ENCODE measurements at regions not wholly inside any gene's neighbourhood (a gene's known extent, or its start where the extent isn't known, plus 50 kb on each side); places are given as distances from the start of the nearest gene placed in this dataset.

DNA sequence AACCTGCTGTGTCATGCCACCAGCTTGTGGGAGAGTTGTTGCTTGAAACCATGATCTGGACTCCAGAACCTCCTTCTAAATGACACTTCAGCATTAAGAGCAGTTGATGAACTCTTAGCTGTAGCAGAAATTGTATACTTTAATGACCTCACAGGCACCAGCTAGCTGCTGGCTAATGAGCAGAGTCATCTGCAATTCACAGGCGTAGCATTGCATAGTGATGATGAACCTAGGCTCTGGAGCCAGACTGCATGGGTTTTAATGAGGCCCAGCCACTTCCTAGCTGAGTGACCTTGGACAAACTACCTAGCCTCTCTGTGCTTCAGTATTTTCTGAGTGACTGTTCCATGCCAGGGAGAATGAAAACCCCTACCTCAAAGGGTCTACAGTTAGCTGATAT lies 407.1 kb downstream of the LMO4 start:
- no peak overlapping the region for H3K4me3 ChIP-seq (ENCODE audit: low read length)
- H3K27me3 ChIP-seq (ENCODE audit: insufficient read depth, low read length), result no peaks in the 10 kb centered on the region
- H3K9me3 ChIP-seq (ENCODE audit: low read depth, low read length), result no peaks in the 10 kb centered on the region
- H3K4me1 ChIP-seq (ENCODE audit: insufficient read depth, low read length), result no peaks in the 10 kb centered on the region

GRCh38 chr1:87739141-87739540 lies 410.5 kb downstream of the LMO4 start:
- H3K4me1 ChIP-seq (ENCODE audit: insufficient read depth, low read length), result no peaks in the 10 kb centered on the region
- no peak overlapping the region for H3K4me3 ChIP-seq (ENCODE audit: low read length)
- H3K9me3 ChIP-seq (ENCODE audit: low read depth, low read length), result no peaks in the 10 kb centered on the region

DNA sequence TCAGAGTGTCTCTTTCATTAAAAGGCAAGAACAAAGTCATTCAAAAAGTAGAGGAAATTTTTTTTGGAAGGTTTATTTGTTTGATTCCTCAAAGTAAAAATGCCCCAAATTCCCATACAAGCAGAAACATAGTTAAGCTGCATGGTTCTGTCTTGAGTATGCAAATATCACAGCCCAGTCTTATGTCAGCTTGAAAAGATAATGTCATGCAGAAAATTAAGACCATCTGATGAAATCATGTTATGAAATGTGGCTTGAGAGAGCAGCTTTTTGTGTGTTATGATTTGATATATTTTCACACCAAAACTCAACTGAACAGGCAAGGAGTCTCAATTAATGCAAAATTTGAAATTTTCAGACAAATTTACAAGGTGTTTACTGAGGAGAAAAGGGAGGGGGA lies 411.0 kb downstream of the LMO4 start:
- no peaks in the 10 kb centered on the region for H3K27me3 ChIP-seq (ENCODE audit: insufficient read depth, low read length)
- H3K4me3 ChIP-seq (ENCODE audit: low read length), result no peak overlapping the region
- H3K9me3 ChIP-seq (ENCODE audit: low read depth, low read length), result no peaks in the 10 kb centered on the region
- H3K4me1 ChIP-seq (ENCODE audit: insufficient read depth, low read length), result no peaks in the 10 kb centered on the region

More at GRCh38 chr1:87739141-87739540, 410.5 kb downstream of the LMO4 start:
- H3K27me3 ChIP-seq (ENCODE audit: insufficient read depth, low read length), result no peaks in the 10 kb centered on the region

- Histone ChIP-seq H3K9me3 (ENCODE audit: low read depth, low read length) (no peaks in the 10 kb centered on the region), H3K27me3 (ENCODE audit: insufficient read depth, low read length) (no peaks in the 10 kb centered on the region), H3K4me3 (ENCODE audit: low read length) (no peak overlapping the region), H3K4me1 (ENCODE audit: insufficient read depth, low read length) (no peaks in the 10 kb centered on the region)
These were observed 414.6 kb downstream of the LMO4 start for GRCh38 chr1:87743256-87743655.

DNA sequence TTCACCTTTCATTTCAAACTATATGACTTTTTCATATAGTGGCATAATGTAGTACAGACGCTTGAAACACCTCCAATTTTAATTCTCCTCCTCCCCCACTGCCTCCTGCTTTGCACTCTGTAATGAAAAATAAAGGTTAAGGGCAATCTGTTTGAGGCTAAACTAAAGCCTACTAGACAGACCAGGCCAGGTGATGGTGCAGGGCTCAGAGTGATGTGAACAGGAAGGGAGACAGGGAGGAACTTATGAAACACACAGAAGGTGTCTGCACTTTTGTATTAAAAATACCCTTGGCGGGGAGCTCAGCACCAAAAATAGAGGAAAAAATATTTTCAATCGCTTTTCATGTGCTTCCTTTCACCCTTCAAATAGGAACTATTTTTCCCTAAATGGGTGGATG lies 415.4 kb downstream of the LMO4 start:
- no peaks in the 10 kb centered on the region for H3K9me3 ChIP-seq (ENCODE audit: low read depth, low read length)
- no peak overlapping the region for H3K4me3 ChIP-seq (ENCODE audit: low read length)
- no peaks in the 10 kb centered on the region for H3K27me3 ChIP-seq (ENCODE audit: insufficient read depth, low read length)
- no peaks in the 10 kb centered on the region for H3K4me1 ChIP-seq (ENCODE audit: insufficient read depth, low read length)

GRCh38 chr1:87744763-87745162 lies 416.1 kb downstream of the LMO4 start:
- no peaks in the 10 kb centered on the region for H3K27me3 ChIP-seq (ENCODE audit: insufficient read depth, low read length)
- H3K4me3 ChIP-seq (ENCODE audit: low read length), result no peak overlapping the region
- no peaks in the 10 kb centered on the region for H3K9me3 ChIP-seq (ENCODE audit: low read depth, low read length)
- no peaks in the 10 kb centered on the region for H3K4me1 ChIP-seq (ENCODE audit: insufficient read depth, low read length)

DNA sequence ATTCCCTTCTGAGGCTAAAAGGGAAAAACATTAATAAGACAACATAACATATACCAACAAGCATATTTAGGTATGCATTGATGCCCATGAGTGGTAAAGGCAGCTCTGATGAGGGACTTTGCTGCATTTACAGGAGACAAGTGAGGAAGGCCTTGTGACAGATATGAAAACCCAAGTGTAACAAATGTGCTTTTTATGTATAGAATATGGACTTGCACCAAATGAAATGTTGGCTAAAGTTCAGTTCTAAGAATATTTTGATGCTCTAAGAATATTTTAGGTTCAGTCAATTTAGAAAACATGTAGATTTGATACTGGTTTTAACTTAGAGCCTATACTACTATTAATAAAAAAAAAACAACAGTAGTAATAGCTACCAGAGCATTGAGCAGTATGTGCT lies 424.7 kb downstream of the LMO4 start:
- Histone ChIP-seq H3K4me1 (ENCODE audit: insufficient read depth, low read length) (no peaks in the 10 kb centered on the region), H3K4me3 (ENCODE audit: low read length) (no peak overlapping the region), H3K9me3 (ENCODE audit: low read depth, low read length) (no peaks in the 10 kb centered on the region), H3K27me3 (ENCODE audit: insufficient read depth, low read length) (no peaks in the 10 kb centered on the region)

DNA sequence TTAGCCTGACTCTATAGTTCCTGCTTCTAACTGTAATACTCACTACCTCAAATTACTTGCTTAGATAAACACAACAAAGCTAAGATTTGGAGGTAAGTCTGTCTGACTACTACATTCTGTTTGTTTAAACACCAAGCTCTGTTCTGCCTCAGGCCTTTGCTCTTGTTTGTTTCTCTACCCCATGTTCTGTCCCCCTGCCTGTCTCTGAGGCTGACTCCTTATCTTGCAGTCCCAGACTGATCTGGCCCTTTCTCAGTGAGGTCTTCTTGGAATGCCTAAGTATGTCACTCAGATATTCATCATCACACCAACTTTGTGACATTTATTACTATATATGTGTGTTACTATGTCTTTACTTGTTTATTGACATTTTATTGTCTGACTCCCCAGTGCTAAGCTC lies 425.5 kb downstream of the LMO4 start:
- Histone ChIP-seq H3K9me3 (ENCODE audit: low read depth, low read length) (no peaks in the 10 kb centered on the region), H3K4me1 (ENCODE audit: insufficient read depth, low read length) (no peaks in the 10 kb centered on the region), H3K4me3 (ENCODE audit: low read length) (no peak overlapping the region), H3K27me3 (ENCODE audit: insufficient read depth, low read length) (no peaks in the 10 kb centered on the region)

- Histone ChIP-seq H3K4me1 (ENCODE audit: insufficient read depth, low read length) (no peaks in the 10 kb centered on the region), H3K27me3 (ENCODE audit: insufficient read depth, low read length) (no peaks in the 10 kb centered on the region), H3K9me3 (ENCODE audit: low read depth, low read length) (no peaks in the 10 kb centered on the region), H3K4me3 (ENCODE audit: low read length) (no peak overlapping the region)
These were observed 429.0 kb downstream of the LMO4 start for GRCh38 chr1:87757676-87758075.

DNA sequence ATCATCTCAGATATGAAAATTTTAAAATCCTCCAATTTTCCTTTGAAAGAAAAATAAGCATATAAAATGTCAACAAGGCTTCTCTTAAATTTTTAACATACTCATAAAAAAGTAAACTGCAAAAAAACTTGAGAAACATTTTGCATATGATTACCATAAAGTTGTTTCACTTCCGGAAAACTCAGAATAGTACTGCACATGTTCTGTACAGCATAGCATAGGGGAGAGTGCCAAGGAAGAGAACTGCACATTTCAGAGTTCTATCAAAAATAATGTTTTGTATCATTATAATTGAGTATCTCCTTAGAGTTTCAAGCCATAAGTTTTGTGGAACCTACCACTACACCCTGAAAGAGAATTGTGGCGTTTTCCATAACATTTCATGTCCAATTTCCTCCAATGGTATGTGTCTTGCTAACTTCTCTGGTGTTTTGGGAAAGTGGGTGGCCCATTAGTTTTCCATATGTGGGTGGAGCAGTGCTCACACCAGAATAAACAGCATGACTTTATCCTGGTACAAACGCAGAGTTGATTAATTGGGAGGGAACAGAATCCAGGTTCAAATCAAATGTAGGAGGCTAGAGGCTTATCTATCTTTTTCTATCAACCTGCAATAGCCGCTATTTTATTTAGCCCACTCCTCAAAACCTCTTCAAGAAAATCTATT lies 430.9 kb downstream of the LMO4 start:
- Histone ChIP-seq H3K27me3 (ENCODE audit: insufficient read depth, low read length) (no peaks in the 10 kb centered on the region), H3K4me1 (ENCODE audit: insufficient read depth, low read length) (no peaks in the 10 kb centered on the region), H3K4me3 (ENCODE audit: low read length) (no peak overlapping the region), H3K9me3 (ENCODE audit: low read depth, low read length) (no peaks in the 10 kb centered on the region)

DNA sequence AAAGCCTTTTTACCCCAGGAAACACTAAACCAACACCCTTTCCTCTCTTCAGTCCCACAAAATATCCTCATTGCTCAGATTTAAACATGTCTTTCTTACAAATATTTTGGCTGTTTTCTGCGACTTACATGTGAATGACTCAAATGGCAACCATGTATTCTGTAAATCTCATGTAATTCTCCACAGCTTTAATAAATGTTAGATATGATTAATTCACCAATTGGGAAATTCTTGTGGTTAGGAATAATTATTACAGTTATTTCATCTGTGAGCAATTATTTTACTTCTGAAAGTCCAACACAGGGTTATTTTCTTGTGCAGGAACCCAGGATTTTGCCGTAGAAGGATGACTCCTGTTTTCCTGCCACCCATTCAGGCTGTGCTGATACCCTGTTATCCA lies 431.5 kb downstream of the LMO4 start:
- Histone ChIP-seq H3K9me3 (ENCODE audit: low read depth, low read length) (no peaks in the 10 kb centered on the region), H3K4me3 (ENCODE audit: low read length) (no peak overlapping the region), H3K4me1 (ENCODE audit: insufficient read depth, low read length) (no peaks in the 10 kb centered on the region), H3K27me3 (ENCODE audit: insufficient read depth, low read length) (no peaks in the 10 kb centered on the region)

- Histone ChIP-seq H3K27me3 (ENCODE audit: insufficient read depth, low read length) (no peaks in the 10 kb centered on the region), H3K4me3 (ENCODE audit: low read length) (no peak overlapping the region), H3K9me3 (ENCODE audit: low read depth, low read length) (no peaks in the 10 kb centered on the region), H3K4me1 (ENCODE audit: insufficient read depth, low read length) (no peaks in the 10 kb centered on the region)
These were observed 432.0 kb downstream of the LMO4 start for GRCh38 chr1:87760654-87761053.

GRCh38 chr1:87763483-87763882 lies 434.8 kb downstream of the LMO4 start:
- H3K4me3 ChIP-seq (ENCODE audit: low read length), result no peak overlapping the region
- H3K27me3 ChIP-seq (ENCODE audit: insufficient read depth, low read length), result no peaks in the 10 kb centered on the region
- no peaks in the 10 kb centered on the region for H3K4me1 ChIP-seq (ENCODE audit: insufficient read depth, low read length)

GRCh38 chr1:87765057-87765680 lies 436.5 kb downstream of the LMO4 start:
- no peaks in the 10 kb centered on the region for H3K4me1 ChIP-seq (ENCODE audit: insufficient read depth, low read length)
- no peaks in the 10 kb centered on the region for H3K27me3 ChIP-seq (ENCODE audit: insufficient read depth, low read length)
- no peaks in the 10 kb centered on the region for H3K9me3 ChIP-seq (ENCODE audit: low read depth, low read length)
- H3K4me3 ChIP-seq (ENCODE audit: low read length), result no peak overlapping the region

More at GRCh38 chr1:87763483-87763882, 434.8 kb downstream of the LMO4 start:
- no peaks in the 10 kb centered on the region for H3K9me3 ChIP-seq (ENCODE audit: low read depth, low read length)

- H3K27me3 ChIP-seq (ENCODE audit: insufficient read depth, low read length), result no peaks in the 10 kb centered on the region
- no peaks in the 10 kb centered on the region for H3K9me3 ChIP-seq (ENCODE audit: low read depth, low read length)
- H3K4me1 ChIP-seq (ENCODE audit: insufficient read depth, low read length), result no peaks in the 10 kb centered on the region
- no peak overlapping the region for H3K4me3 ChIP-seq (ENCODE audit: low read length)
These were observed 437.0 kb downstream of the LMO4 start for GRCh38 chr1:87765681-87766070.

GRCh38 chr1:87766737-87767136 lies 438.1 kb downstream of the LMO4 start:
- Histone ChIP-seq H3K4me1 (ENCODE audit: insufficient read depth, low read length) (no peaks in the 10 kb centered on the region), H3K27me3 (ENCODE audit: insufficient read depth, low read length) (no peaks in the 10 kb centered on the region), H3K4me3 (ENCODE audit: low read length) (no peak overlapping the region), H3K9me3 (ENCODE audit: low read depth, low read length) (no peaks in the 10 kb centered on the region)

All from mononuclear cell (primary cell).